ENCODE measurements at regions not wholly inside any gene's neighbourhood (a gene's known extent, or its start where the extent isn't known, plus 50 kb on each side); places are given as distances from the start of the nearest gene placed in this dataset.
"Not testable (repeated sequence)": the region's sequence is repeated elsewhere in the genome, so short reads cannot be mapped to it uniquely, and the experiment has no call there.

GRCh38 chr6:113039005-113039404 lies 691.9 kb downstream of the RFPL4B start:
- no peak for DNase-seq (ENCODE audit: low read depth in 2 of 2)

- DNase-seq (ENCODE audit: low read depth in 2 of 2), result no peak
These were observed 700.0 kb downstream of the RFPL4B start for GRCh38 chr6:113047148-113047547.

GRCh38 chr6:113047932-113048331 lies 700.8 kb downstream of the RFPL4B start:
- DNase-seq (ENCODE audit: low read depth in 2 of 2), result no peak

GRCh38 chr6:113048741-113049140 lies 701.6 kb downstream of the RFPL4B start:
- DNase-seq (ENCODE audit: low read depth in 2 of 2), result no peak

GRCh38 chr6:113049190-113049589 lies 702.1 kb downstream of the RFPL4B start:
- no peak for DNase-seq (ENCODE audit: low read depth in 2 of 2)

GRCh38 chr6:113050010-113050858 lies 703.1 kb downstream of the RFPL4B start:
- no peak for DNase-seq (ENCODE audit: low read depth in 2 of 2)

GRCh38 chr6:113050979-113051378 lies 703.8 kb downstream of the RFPL4B start:
- DNase-seq (ENCODE audit: low read depth in 2 of 2), result no peak

GRCh38 chr6:113052506-113052905 lies 705.4 kb downstream of the RFPL4B start:
- no peak for DNase-seq (ENCODE audit: low read depth in 2 of 2)

- no peak for DNase-seq (ENCODE audit: low read depth in 2 of 2)
These were observed 707.9 kb downstream of the RFPL4B start for GRCh38 chr6:113055061-113055460.

GRCh38 chr6:113055998-113056397 lies 708.9 kb downstream of the RFPL4B start:
- DNase-seq (ENCODE audit: low read depth in 2 of 2), result no peak

- no peak for DNase-seq (ENCODE audit: low read depth in 2 of 2)
These were observed 710.5 kb downstream of the RFPL4B start for GRCh38 chr6:113057567-113058053.

GRCh38 chr6:113060664-113061063 lies 713.5 kb downstream of the RFPL4B start:
- no peak for DNase-seq (ENCODE audit: low read depth in 2 of 2)

- DNase-seq (ENCODE audit: low read depth in 2 of 2), result no peak
These were observed 718.5 kb downstream of the RFPL4B start for GRCh38 chr6:113065611-113066010.

GRCh38 chr6:113067612-113068275 lies 720.6 kb downstream of the RFPL4B start:
- DNase-seq (ENCODE audit: low read depth in 2 of 2), result no peak

- no peak for DNase-seq (ENCODE audit: low read depth in 2 of 2)
These were observed 721.4 kb downstream of the RFPL4B start for GRCh38 chr6:113068570-113068969.

GRCh38 chr6:113070681-113071080 lies 723.6 kb downstream of the RFPL4B start:
- not testable (repeated sequence) for DNase-seq (ENCODE audit: low read depth in 2 of 2)

- no peak for DNase-seq (ENCODE audit: low read depth in 2 of 2)
These were observed 726.6 kb downstream of the RFPL4B start for GRCh38 chr6:113073611-113074191.

GRCh38 chr6:113076116-113076515 lies 729.0 kb downstream of the RFPL4B start:
- no peak for DNase-seq (ENCODE audit: low read depth in 2 of 2)

- DNase-seq (ENCODE audit: low read depth in 2 of 2), result no peak
These were observed 729.7 kb downstream of the RFPL4B start for GRCh38 chr6:113076816-113077215.

- DNase-seq (ENCODE audit: low read depth in 2 of 2), result no peak
These were observed 730.7 kb downstream of the RFPL4B start for GRCh38 chr6:113077794-113078193.

- no peak for DNase-seq (ENCODE audit: low read depth in 2 of 2)
These were observed 731.7 kb downstream of the RFPL4B start for GRCh38 chr6:113078791-113079190.

GRCh38 chr6:113082745-113083144 lies 735.6 kb downstream of the RFPL4B start:
- no peak for DNase-seq (ENCODE audit: low read depth in 2 of 2)

- no peak for DNase-seq (ENCODE audit: low read depth in 2 of 2)
These were observed 736.8 kb downstream of the RFPL4B start for GRCh38 chr6:113083947-113084346.

Measured in stimulated activated CD8-positive, alpha-beta memory T cell treated with anti-CD3 and anti-CD28 coated beads, Interleukin-7, amount 100 ng/mL, for 4 hours (primary cell).